ENCODE measurements at regions not wholly inside any gene's neighbourhood (a gene's known extent, or its start where the extent isn't known, plus 50 kb on each side); places are given as distances from the start of the nearest gene placed in this dataset.

DNA sequence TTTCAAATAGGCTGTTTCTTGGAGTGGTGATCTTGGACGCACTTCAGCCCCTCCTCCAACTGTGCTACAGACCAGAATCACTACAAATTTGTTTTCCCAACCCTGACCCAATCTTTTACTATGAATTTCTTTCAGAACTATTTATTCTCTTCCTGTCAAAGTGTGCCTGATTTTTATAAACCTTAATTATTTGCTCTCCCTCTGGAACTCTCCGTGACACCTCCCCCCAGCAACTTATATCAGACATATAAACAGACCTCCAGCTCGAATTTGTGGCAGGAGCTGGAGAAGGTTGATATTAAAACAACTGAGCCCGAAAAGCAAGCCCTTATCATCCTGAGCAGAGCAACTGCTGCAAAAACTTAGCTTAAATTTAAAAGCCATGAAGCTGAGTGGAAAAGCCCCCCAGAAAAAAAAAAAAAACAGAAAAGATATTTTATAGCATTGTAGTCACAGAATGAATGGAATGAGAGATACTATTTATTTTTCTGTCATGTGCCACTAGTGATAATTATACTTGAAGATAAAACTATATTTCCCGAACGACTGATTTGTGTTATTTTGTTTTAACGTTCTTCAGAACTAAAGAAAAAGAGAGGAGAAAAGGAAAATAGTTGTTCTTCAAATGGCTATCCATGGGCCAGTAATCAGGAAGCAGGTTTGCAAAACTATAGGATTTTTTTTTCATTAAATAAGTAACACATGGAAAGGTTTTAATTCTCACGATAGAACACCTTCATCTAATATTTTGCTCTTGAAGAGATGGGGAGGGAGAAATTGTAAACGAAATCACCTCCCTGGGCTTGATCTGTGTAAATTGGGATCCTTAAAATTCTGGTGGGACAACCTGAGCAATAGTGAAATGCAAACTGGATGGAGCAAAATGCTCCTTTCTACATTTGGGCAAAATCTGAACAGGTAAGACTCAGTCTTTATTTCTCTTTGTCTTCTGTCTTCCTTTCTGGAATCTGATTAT lies 80.8 kb downstream of the NR2F2 start:
- peaks cover 0 to 95% of the 10 kb centered on the region in 2 donors for H3K27me3 ChIP-seq
- DNase-seq (ENCODE audit: low spot score in 2 of 2), result no peak
- H3K4me3 ChIP-seq, result no peak overlapping the region
- no peaks in the 10 kb centered on the region for H3K36me3 ChIP-seq
- intact Hi-C loops (cut with DNase I; ENCODE audit: low total_unique reads), result no loop called here
- no peak overlapping the region for H3K27ac ChIP-seq
- TF ChIP-seq, protein P1, sequence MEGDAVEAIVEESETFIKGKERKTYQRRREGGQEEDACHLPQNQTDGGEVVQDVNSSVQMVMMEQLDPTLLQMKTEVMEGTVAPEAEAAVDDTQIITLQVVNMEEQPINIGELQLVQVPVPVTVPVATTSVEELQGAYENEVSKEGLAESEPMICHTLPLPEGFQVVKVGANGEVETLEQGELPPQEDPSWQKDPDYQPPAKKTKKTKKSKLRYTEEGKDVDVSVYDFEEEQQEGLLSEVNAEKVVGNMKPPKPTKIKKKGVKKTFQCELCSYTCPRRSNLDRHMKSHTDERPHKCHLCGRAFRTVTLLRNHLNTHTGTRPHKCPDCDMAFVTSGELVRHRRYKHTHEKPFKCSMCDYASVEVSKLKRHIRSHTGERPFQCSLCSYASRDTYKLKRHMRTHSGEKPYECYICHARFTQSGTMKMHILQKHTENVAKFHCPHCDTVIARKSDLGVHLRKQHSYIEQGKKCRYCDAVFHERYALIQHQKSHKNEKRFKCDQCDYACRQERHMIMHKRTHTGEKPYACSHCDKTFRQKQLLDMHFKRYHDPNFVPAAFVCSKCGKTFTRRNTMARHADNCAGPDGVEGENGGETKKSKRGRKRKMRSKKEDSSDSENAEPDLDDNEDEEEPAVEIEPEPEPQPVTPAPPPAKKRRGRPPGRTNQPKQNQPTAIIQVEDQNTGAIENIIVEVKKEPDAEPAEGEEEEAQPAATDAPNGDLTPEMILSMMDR (IDR thresholded peaks at IDR 0.05), result no peak
- TF ChIP-seq POLR2A (IDR thresholded peaks at IDR 0.05) (no peak), POLR2AphosphoS5 (IDR thresholded peaks at IDR 0.05) (no peak)
- no peaks in the 10 kb centered on the region for H3K9me3 ChIP-seq
- H3K4me1 ChIP-seq, result peaks cover 2 to 4% of the 10 kb centered on the region in 2 donors

DNA sequence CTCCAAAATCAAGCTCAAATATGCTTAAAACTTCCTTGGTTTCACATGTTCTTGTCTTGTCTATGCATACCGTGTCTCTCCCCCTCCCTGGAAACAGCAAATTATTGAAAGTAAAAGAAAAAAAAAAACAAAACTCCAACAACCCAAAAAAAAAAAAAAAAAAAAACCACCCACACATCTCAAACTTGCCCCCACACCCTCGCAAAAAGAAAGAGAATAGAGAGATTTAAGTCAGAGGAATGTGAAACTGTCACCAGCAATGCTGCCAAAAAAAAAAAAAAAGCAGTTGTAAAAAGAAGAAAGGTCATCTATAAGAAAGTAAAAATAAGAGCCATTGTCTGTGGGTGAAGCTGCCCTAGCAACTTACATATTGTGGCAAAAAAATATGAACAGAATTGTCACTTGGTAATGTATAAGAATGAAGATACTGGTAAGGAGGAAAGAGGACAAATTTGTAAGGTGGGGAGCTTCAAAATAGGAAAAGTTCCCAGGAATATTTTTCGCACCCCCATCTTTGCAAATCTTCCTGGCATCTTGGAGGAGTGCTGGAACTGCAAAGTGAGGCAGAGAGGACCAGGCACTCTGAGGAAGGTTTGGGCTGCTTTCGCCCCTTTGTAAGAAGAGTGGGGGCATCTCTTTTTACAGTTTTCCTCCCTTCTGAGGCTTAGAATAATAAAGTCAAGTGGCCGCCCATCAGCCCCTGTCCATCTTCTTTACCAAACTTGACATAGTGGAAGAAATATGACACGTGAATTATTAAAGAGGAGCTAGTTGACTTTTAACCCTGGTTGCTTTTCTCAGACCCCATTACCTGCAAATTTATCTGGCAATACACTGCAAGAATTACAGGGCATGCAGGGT lies 81.8 kb downstream of the NR2F2 start:
- Histone ChIP-seq H3K4me1 (peaks cover 2 to 5% of the 10 kb centered on the region in 2 donors), H3K27me3 (peaks cover 0 to 98% of the 10 kb centered on the region in 2 donors), H3K4me3 (no peak overlapping the region), H3K9me3 (no peaks in the 10 kb centered on the region), H3K36me3 (no peaks in the 10 kb centered on the region), H3K27ac (no peak overlapping the region)
- no peak for DNase-seq (ENCODE audit: low spot score in 2 of 2)
- intact Hi-C loops (cut with DNase I; ENCODE audit: low total_unique reads), result no loop called here
- TF ChIP-seq, protein P1 (IDR thresholded peaks at IDR 0.05), result no peak
- TF ChIP-seq POLR2A (IDR thresholded peaks at IDR 0.05), result no peak
- TF ChIP-seq POLR2AphosphoS5 (IDR thresholded peaks at IDR 0.05), result no peak

DNA sequence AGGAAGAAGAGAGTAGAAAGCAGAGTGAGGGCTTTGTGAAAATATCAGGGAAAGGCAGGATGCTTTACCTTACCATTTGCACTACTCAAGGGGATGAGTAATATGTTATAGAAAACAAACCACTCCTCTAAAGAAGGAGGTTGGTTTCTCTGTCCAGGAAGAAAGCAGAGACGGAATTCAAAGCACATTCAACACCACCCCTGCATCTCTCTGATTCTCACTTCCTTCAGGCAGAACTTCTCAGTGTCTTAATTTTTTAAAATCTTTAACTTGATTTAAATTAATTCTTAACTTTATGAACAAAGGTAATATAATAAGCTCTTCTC lies 82.4 kb downstream of the NR2F2 start:
- Histone ChIP-seq H3K36me3 (no peaks in the 10 kb centered on the region), H3K4me3 (no peak overlapping the region), H3K27me3 (peaks cover 0 to 98% of the 10 kb centered on the region in 2 donors), H3K4me1 (peaks cover 2 to 5% of the 10 kb centered on the region in 2 donors), H3K27ac (no peak overlapping the region), H3K9me3 (no peaks in the 10 kb centered on the region)
- TF ChIP-seq POLR2A (IDR thresholded peaks at IDR 0.05), result no peak
- TF ChIP-seq POLR2AphosphoS5 (IDR thresholded peaks at IDR 0.05), result no peak
- TF ChIP-seq, protein P1 (IDR thresholded peaks at IDR 0.05), result no peak
- intact Hi-C loops (cut with DNase I; ENCODE audit: low total_unique reads), result no loop called here
- no peak for DNase-seq (ENCODE audit: low spot score in 2 of 2)

DNA sequence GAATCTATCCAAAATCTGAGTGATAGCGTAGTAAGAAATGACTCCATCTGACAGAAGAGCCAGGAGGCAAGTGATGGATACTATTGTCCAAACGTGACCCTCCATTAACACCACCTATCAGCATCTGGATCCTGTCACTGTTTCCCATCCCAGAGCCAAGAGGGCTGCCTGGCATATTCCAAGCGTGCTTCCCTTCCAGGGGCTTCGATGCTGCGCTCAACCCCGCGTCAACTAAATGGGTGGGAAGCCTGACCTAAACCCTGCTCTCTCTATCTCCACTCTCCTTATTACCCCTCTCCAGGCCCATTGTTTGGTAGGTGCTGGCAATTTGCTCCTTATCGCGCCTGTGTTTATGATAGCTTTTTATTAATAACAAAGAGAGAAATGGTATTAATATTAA lies 83.2 kb downstream of the NR2F2 start:
- Histone ChIP-seq H3K4me3 (no peak overlapping the region), H3K9me3 (no peaks in the 10 kb centered on the region), H3K36me3 (no peaks in the 10 kb centered on the region), H3K27ac (no peak overlapping the region), H3K27me3 (peaks cover 0 to 98% of the 10 kb centered on the region in 2 donors), H3K4me1 (peaks cover 2 to 5% of the 10 kb centered on the region in 2 donors)
- DNase-seq (ENCODE audit: low spot score in 2 of 2), result no peak
- intact Hi-C loops (cut with DNase I; ENCODE audit: low total_unique reads), result no loop called here
- TF ChIP-seq, protein P1 (IDR thresholded peaks at IDR 0.05), result no peak
- TF ChIP-seq POLR2A (IDR thresholded peaks at IDR 0.05) (no peak), POLR2AphosphoS5 (IDR thresholded peaks at IDR 0.05) (no peak)

Measured in breast epithelium (tissue), 4 donors.